Suprapubic skin (tissue), 4 donors: ENCODE measurements at regions not wholly inside any gene's neighbourhood (a gene's known extent, or its start where the extent isn't known, plus 50 kb on each side); places are given as distances from the start of the nearest gene placed in this dataset.

ENCODE experiments used
- DNase-seq, 2 donors: peaks; one replicate each; pipeline ENCODE4 v3.0.0-alpha.2; 2019; ENCODE audit warnings: low spot score in 2 of 2
- H3K27ac ChIP-seq: fragments of 200-600 bp; sonication (generic); one replicate; pipeline ENCODE4 v1.5.1; 2019
- H3K27me3 ChIP-seq: fragments of 200-600 bp; sonication (generic); one replicate; pipeline ENCODE4 v1.5.1; 2019
- H3K36me3 ChIP-seq: fragments of 200-600 bp; sonication (generic); one replicate; pipeline ENCODE4 v1.5.1; 2019
- H3K4me1 ChIP-seq: fragments of 200-600 bp; sonication (generic); one replicate; pipeline ENCODE4 v1.5.1; 2019
- H3K4me3 ChIP-seq: fragments of 200-600 bp; sonication (generic); one replicate; pipeline ENCODE4 v1.5.1; 2019; ENCODE audit warnings: mild to moderate bottlenecking
- H3K9me3 ChIP-seq: fragments of 200-600 bp; sonication (generic); one replicate; pipeline ENCODE4 v1.5.1; 2019
- EP300 ChIP-seq: sonication (generic); formaldehyde crosslinking; IDR thresholded peaks from one replicate; pipeline ENCODE4 v1.6.1; 2017; ENCODE audit warnings: antibody characterized with exemption
- POLR2A ChIP-seq, 2 donors: fragments of 450-650 bp; IDR thresholded peaks; one replicate each; pipeline ENCODE4 v1.6.1; 2017; ENCODE audit warnings: antibody characterized with exemption in 2 of 2, mild to moderate bottlenecking in 2 of 2, moderate library complexity in 2 of 2
- POLR2AphosphoS5 ChIP-seq, 3 donors: sonication (generic); formaldehyde crosslinking; IDR thresholded peaks; one replicate each; pipeline ENCODE4 v1.6.1; 2017; ENCODE audit warnings: antibody characterized with exemption in 3 of 3
- WGBS: methylation state at CpG from one replicate; pipeline ENCODE4 v1.1.5; 2018; 5-methylcytosine and 5-hydroxymethylcytosine counted together
- TF ChIP-seq, protein P1 (sequence below), 2 donors: fragments of 200-600 bp in 1 of 2; fragments of 450-650 bp in 1 of 2; sonication (generic) in 1 of 2; IDR thresholded peaks; one replicate each; pipeline ENCODE4 v1.5.1; 2016 to 2019; ENCODE audit warnings: antibody characterized with exemption in 2 of 2, mild to moderate bottlenecking in 1 of 2, moderate library complexity in 1 of 2

GRCh38 chr19:28949027-28949426, 263.9 kb downstream of the UQCRFS1 start:
- Histone ChIP-seq H3K27ac (no peak overlapping the region), H3K9me3 (peaks cover 5% of the 10 kb centered on the region), H3K27me3 (peaks cover 5% of the 10 kb centered on the region), H3K36me3 (no peaks in the 10 kb centered on the region), H3K4me3 (no peak overlapping the region), H3K4me1 (no peaks in the 10 kb centered on the region)
- TF ChIP-seq POLR2AphosphoS5 (IDR thresholded peaks at IDR 0.05) = no peak
- TF ChIP-seq EP300 = no peak
- no peak for TF ChIP-seq POLR2A (IDR thresholded peaks at IDR 0.05)
- 52% methylated on average over 1 of the region's 1 CpG for WGBS
- DNase-seq = no peak

DNA sequence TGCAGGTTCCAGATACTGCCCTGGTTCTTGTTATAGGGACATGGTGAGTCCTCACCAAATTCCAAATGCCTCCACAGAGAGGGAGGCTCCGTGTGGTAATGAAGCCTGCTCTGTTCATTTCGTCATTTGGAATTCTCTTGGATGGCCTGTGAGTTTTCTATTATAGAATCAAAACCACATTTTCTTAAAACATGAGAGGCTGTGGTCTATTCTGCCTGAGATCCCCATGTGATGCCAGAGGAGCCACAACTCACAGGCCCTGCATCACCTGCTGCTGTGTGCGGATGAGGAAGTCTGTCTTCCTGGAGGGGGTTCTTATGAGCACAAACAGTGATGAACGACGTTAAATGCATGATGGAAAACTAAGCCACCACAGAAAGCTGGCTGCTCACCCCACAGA, 264.4 kb downstream of the UQCRFS1 start:
- peaks cover 5% of the 10 kb centered on the region for H3K27me3 ChIP-seq
- H3K36me3 ChIP-seq = no peaks in the 10 kb centered on the region
- H3K9me3 ChIP-seq = peaks cover 5% of the 10 kb centered on the region
- no peak for DNase-seq
- WGBS = 30% methylated on average over 5 of the region's 5 CpGs
- TF ChIP-seq EP300 (no peak), POLR2AphosphoS5 (IDR thresholded peaks at IDR 0.05) (no peak)
- H3K27ac ChIP-seq = no peak overlapping the region
- H3K4me1 ChIP-seq = no peaks in the 10 kb centered on the region
- H3K4me3 ChIP-seq = no peak overlapping the region

DNA sequence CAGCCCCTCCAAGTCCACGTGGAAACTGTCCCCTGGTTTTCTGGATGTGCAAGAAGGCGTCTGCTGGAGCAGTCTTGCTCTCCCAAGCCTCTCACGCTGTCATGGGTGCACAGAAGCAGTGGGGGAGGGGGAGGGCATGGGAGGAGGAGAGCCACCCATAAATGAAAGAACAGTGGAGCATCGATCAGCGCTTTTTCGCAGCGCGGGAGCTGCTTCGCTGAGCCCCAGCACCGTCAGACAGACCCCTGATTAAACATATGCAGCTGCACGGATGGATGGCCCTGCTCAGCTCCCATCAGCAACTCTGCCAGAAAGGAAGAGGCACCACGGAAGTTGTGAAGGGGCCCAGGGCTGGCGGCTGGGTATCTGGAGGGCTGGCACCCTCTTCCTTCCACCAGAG, 264.9 kb downstream of the UQCRFS1 start:
- no peak for DNase-seq
- Histone ChIP-seq H3K27me3 (peaks cover 5% of the 10 kb centered on the region), H3K4me1 (no peaks in the 10 kb centered on the region), H3K36me3 (no peaks in the 10 kb centered on the region), H3K4me3 (no peak overlapping the region), H3K9me3 (no peaks in the 10 kb centered on the region), H3K27ac (no peak overlapping the region)
- 29% methylated on average over 5 of the region's 13 CpGs for WGBS
- TF ChIP-seq POLR2A (IDR thresholded peaks at IDR 0.05) (no peak), EP300 (no peak), POLR2AphosphoS5 (IDR thresholded peaks at IDR 0.05) (no peak)
- TF ChIP-seq, protein P1, sequence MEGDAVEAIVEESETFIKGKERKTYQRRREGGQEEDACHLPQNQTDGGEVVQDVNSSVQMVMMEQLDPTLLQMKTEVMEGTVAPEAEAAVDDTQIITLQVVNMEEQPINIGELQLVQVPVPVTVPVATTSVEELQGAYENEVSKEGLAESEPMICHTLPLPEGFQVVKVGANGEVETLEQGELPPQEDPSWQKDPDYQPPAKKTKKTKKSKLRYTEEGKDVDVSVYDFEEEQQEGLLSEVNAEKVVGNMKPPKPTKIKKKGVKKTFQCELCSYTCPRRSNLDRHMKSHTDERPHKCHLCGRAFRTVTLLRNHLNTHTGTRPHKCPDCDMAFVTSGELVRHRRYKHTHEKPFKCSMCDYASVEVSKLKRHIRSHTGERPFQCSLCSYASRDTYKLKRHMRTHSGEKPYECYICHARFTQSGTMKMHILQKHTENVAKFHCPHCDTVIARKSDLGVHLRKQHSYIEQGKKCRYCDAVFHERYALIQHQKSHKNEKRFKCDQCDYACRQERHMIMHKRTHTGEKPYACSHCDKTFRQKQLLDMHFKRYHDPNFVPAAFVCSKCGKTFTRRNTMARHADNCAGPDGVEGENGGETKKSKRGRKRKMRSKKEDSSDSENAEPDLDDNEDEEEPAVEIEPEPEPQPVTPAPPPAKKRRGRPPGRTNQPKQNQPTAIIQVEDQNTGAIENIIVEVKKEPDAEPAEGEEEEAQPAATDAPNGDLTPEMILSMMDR (IDR thresholded peaks at IDR 0.05) = no peak

DNA sequence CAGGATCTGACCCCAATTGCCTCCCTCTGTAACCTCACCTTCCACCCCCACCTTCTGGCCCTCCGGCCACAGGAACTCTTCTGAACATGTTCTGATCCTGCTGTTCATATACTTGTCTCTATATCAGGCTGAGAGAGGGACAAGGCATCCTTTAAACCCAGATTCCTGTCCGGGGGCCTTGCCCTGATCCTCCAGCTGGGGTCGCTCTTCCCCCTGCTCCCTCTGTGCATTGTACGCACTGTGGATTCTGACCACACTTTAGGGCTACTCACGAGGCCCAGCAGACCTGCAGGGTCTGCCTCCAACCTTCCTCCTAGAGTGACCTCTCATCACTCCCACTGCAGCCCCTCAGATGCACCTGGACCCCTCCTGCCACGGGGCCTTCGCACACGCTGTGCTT, 269.3 kb downstream of the UQCRFS1 start:
- TF ChIP-seq POLR2AphosphoS5 (IDR thresholded peaks at IDR 0.05) (no peak), POLR2A (IDR thresholded peaks at IDR 0.05) (no peak), EP300 (no peak)
- TF ChIP-seq, protein P1 (IDR thresholded peaks at IDR 0.05) = no peak
- H3K27ac ChIP-seq = no peak overlapping the region
- H3K4me1 ChIP-seq = no peaks in the 10 kb centered on the region
- H3K4me3 ChIP-seq = no peak overlapping the region
- 87% methylated on average over 8 of the region's 8 CpGs for WGBS
- DNase-seq = no peak
- no peaks in the 10 kb centered on the region for H3K36me3 ChIP-seq
- no peaks in the 10 kb centered on the region for H3K27me3 ChIP-seq
- H3K9me3 ChIP-seq = no peaks in the 10 kb centered on the region

DNA sequence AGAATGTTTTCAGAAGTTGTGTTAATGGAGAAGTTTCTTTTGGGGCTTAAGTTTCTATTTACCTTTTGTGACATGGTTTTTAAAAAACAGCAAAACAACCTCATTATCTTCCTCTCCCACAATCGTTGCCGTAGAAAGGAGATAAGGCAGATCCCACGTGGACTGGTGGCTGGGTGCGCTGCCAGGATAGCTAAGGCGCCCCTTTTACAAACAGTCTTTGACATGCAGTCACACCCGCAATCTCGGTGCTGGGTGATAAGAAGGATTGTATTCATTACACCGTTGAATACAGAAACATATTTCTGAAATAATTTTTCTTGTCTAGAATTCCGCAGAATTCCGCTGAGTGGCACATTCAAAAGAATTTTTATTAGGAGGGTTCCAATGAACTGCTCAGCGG, 271.1 kb downstream of the UQCRFS1 start:
- WGBS = 86% methylated on average over 10 of the region's 11 CpGs
- H3K27me3 ChIP-seq = no peaks in the 10 kb centered on the region
- no peak overlapping the region for H3K27ac ChIP-seq
- H3K36me3 ChIP-seq = no peaks in the 10 kb centered on the region
- no peak for DNase-seq
- TF ChIP-seq, protein P1 (IDR thresholded peaks at IDR 0.05) = no peak
- TF ChIP-seq POLR2A (IDR thresholded peaks at IDR 0.05) (no peak), EP300 (no peak)
- no peaks in the 10 kb centered on the region for H3K9me3 ChIP-seq
- H3K4me3 ChIP-seq = no peak overlapping the region
- H3K4me1 ChIP-seq = no peaks in the 10 kb centered on the region

GRCh38 chr19:28940751-28941500, 272.0 kb downstream of the UQCRFS1 start:
- H3K27ac ChIP-seq = no peak overlapping the region
- no peak overlapping the region for H3K4me3 ChIP-seq
- no peaks in the 10 kb centered on the region for H3K27me3 ChIP-seq
- no peaks in the 10 kb centered on the region for H3K4me1 ChIP-seq
- no peak for DNase-seq
- H3K36me3 ChIP-seq = no peaks in the 10 kb centered on the region
- 55% methylated on average over 7 of the region's 7 CpGs for WGBS
- no peaks in the 10 kb centered on the region for H3K9me3 ChIP-seq
- TF ChIP-seq EP300 (no peak), POLR2AphosphoS5 (IDR thresholded peaks at IDR 0.05) (no peak), POLR2A (IDR thresholded peaks at IDR 0.05) (no peak)
- TF ChIP-seq, protein P1 (IDR thresholded peaks at IDR 0.05) = no peak
